ENCODE measurements at regions not wholly inside any gene's neighbourhood (a gene's known extent, or its start where the extent isn't known, plus 50 kb on each side); places are given as distances from the start of the nearest gene placed in this dataset.

GRCh38 chr7:124643311-124643811 is 122.2 kb downstream of the GPR37 start:
- no peak for TF ChIP-seq CTCF (IDR thresholded peaks at IDR 0.05)
- no peak for TF ChIP-seq POLR2A (IDR thresholded peaks at IDR 0.05)
- no peak for TF ChIP-seq POLR2AphosphoS5 (IDR thresholded peaks at IDR 0.05)
- TF ChIP-seq EP300 (IDR thresholded peaks at IDR 0.05): no peak

Measured in sigmoid colon (tissue), 4 donors.